T-helper 17 cell (primary cell): ENCODE measurements at regions not wholly inside any gene's neighbourhood (a gene's known extent, or its start where the extent isn't known, plus 50 kb on each side); places are given as distances from the start of the nearest gene placed in this dataset.

ENCODE experiments used
- ATAC-seq: fragments of 150-1000 bp; cut with Tn5 transposase; 2 replicates; pipeline ENCODE4 v1.10.0; 2021; ENCODE audit warnings: mild to moderate bottlenecking, moderate library complexity
- DNase-seq, 3 donors: peaks; one replicate each; pipeline versions ENCODE4 v3.0.0 to v3.0.0-alpha.2; 2020 to 2021
- H3K9me3 ChIP-seq: one replicate; pipeline ENCODE4 v1.7.0; 2013; ENCODE audit warnings: low read length, mild to moderate bottlenecking; ENCODE audit not compliant: control insufficient read depth, poor library complexity, severe bottlenecking
- H3K27ac Mint-ChIP-seq: one replicate; pipeline ENCODE4 v1.8.0; 2022; ENCODE audit warnings: mild to moderate bottlenecking, moderate library complexity, mixed read lengths
- H3K27me3 Mint-ChIP-seq: one replicate; pipeline ENCODE4 v1.8.0; 2022; ENCODE audit warnings: mixed read lengths
- H3K36me3 Mint-ChIP-seq: one replicate; pipeline ENCODE4 v1.8.0; 2022; ENCODE audit warnings: low read depth, mixed read lengths
- H3K4me1 Mint-ChIP-seq: one replicate; pipeline ENCODE4 v1.8.0; 2022; ENCODE audit warnings: mild to moderate bottlenecking, mixed read lengths
- H3K4me3 Mint-ChIP-seq: one replicate; pipeline ENCODE4 v1.8.0; 2022; ENCODE audit warnings: mild to moderate bottlenecking, moderate library complexity, mixed read lengths

- no peaks in the 10 kb centered on the region for H3K4me1 Mint-ChIP-seq
- H3K27me3 Mint-ChIP-seq = no peaks in the 10 kb centered on the region
- DNase-seq = no peak
- H3K4me3 Mint-ChIP-seq = no peak overlapping the region
- H3K27ac Mint-ChIP-seq = no peak overlapping the region
- no peaks in the 10 kb centered on the region for H3K9me3 ChIP-seq
- no peaks in the 10 kb centered on the region for H3K36me3 Mint-ChIP-seq
- ATAC-seq = no peak
Observed at GRCh38 chr12:87930033-87930432, 99.2 kb downstream of the C12orf50 start.

DNA sequence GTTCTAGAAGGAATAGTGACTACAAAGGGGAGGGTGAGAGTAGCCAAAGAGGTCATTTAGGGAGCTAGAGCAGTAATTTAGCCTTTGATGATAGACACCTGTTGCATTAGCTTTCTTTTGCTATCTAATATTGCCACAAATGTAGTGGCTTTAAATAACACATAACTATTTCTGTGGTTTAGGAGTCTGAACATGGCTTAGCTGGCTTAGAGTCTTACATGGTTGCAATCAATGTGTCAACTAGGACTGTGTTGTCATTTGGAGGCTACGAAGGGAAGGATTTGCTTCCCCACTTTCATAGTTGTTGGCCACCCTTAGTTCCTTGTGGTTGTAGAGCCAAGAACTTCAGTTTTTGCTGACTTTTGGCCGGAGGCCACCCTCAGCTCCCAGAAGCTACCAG lies 99.9 kb downstream of the C12orf50 start:
- Mint-ChIP-seq H3K27me3 (no peaks in the 10 kb centered on the region), H3K4me3 (no peak overlapping the region), H3K36me3 (no peaks in the 10 kb centered on the region), H3K4me1 (no peaks in the 10 kb centered on the region), H3K27ac (no peak overlapping the region)
- ATAC-seq (no peak), DNase-seq (no peak)
- H3K9me3 ChIP-seq = no peaks in the 10 kb centered on the region

GRCh38 chr12:87928031-87928430 lies 101.2 kb downstream of the C12orf50 start:
- no peak for ATAC-seq
- no peaks in the 10 kb centered on the region for H3K4me1 Mint-ChIP-seq
- H3K27ac Mint-ChIP-seq = no peak overlapping the region
- H3K27me3 Mint-ChIP-seq = no peaks in the 10 kb centered on the region
- H3K36me3 Mint-ChIP-seq = no peaks in the 10 kb centered on the region
- no peak overlapping the region for H3K4me3 Mint-ChIP-seq
- no peaks in the 10 kb centered on the region for H3K9me3 ChIP-seq
- DNase-seq = no peak

DNA sequence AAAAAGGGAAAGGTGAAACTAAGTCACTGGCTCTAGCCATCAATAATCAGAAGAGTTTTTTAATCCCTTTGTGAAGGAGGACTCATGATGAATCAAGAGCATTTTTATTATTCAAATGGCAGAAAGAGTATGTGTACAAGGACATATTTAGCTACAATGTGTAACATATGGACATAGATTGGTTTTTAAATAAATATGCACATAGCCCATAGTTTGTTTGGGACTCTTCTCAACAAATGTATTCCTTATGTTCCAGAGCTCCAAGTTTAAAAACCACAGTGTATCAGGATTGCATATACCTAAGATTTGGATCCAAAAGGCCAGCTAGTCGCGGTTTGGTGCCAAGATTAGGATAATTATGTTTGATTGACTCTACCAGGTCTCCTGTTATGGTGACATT lies 104.2 kb downstream of the C12orf50 start:
- no peaks in the 10 kb centered on the region for H3K27me3 Mint-ChIP-seq
- H3K4me3 Mint-ChIP-seq = no peak overlapping the region
- ATAC-seq (no peak), DNase-seq (no peak)
- no peaks in the 10 kb centered on the region for H3K9me3 ChIP-seq
- H3K4me1 Mint-ChIP-seq = no peaks in the 10 kb centered on the region
- no peak overlapping the region for H3K27ac Mint-ChIP-seq
- no peaks in the 10 kb centered on the region for H3K36me3 Mint-ChIP-seq

GRCh38 chr12:87924149-87924548 lies 105.1 kb downstream of the C12orf50 start:
- Mint-ChIP-seq H3K4me3 (no peak overlapping the region), H3K27me3 (no peaks in the 10 kb centered on the region), H3K36me3 (no peaks in the 10 kb centered on the region), H3K4me1 (no peaks in the 10 kb centered on the region), H3K27ac (no peak overlapping the region)
- no peaks in the 10 kb centered on the region for H3K9me3 ChIP-seq
- no peak for DNase-seq
- no peak for ATAC-seq

- H3K9me3 ChIP-seq = no peaks in the 10 kb centered on the region
- no peak overlapping the region for H3K27ac Mint-ChIP-seq
- no peaks in the 10 kb centered on the region for H3K4me1 Mint-ChIP-seq
- DNase-seq (no peak), ATAC-seq (no peak)
- no peaks in the 10 kb centered on the region for H3K36me3 Mint-ChIP-seq
- no peaks in the 10 kb centered on the region for H3K27me3 Mint-ChIP-seq
- no peak overlapping the region for H3K4me3 Mint-ChIP-seq
Observed at GRCh38 chr12:87923361-87923760, 105.8 kb downstream of the C12orf50 start.

DNA sequence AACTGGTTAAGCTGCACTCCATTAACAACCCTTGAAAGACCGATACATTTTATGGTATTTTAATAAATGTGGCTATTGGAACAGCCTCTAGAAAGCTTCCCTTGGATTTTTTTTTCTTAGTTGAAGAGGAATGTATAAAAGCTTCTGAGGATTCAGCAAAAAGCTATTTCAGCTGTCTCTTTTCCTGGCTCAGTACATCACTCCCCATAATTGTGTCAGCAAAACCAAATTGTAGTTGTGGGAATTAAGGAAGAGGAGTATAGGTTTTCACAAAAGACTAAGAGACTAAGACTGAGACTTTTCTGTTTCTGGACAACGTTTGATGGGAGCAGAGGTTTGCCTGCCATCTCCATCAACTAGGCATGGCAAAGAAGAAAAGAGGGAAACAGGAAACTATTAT lies 106.5 kb downstream of the C12orf50 start:
- H3K27ac Mint-ChIP-seq = no peak overlapping the region
- H3K4me3 Mint-ChIP-seq = no peak overlapping the region
- no peak for DNase-seq
- no peaks in the 10 kb centered on the region for H3K36me3 Mint-ChIP-seq
- no peak for ATAC-seq
- no peaks in the 10 kb centered on the region for H3K4me1 Mint-ChIP-seq
- H3K9me3 ChIP-seq = no peaks in the 10 kb centered on the region
- no peaks in the 10 kb centered on the region for H3K27me3 Mint-ChIP-seq

DNA sequence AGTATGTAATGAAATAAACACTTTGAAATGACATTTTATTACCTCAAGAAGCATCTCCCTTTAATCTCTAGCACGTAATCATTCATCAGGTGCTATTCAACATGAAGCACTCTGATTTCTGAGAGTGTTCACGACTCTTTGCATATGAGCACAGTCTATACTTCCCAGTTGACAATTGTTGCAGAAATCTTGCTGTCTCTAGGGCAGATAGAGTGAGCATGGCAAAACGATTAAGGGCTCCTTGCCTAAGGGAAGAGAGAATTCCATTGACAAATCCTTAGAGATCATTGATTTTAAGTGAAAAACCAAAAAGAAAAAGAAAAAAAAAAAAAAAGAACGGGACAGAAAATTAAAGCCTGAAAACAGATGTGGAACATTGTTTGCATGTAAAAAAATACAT lies 107.6 kb downstream of the C12orf50 start:
- H3K9me3 ChIP-seq = no peaks in the 10 kb centered on the region
- Mint-ChIP-seq H3K4me3 (no peak overlapping the region), H3K4me1 (no peaks in the 10 kb centered on the region), H3K27ac (no peak overlapping the region), H3K36me3 (no peaks in the 10 kb centered on the region), H3K27me3 (no peaks in the 10 kb centered on the region)
- ATAC-seq (no peak), DNase-seq (no peak)

DNA sequence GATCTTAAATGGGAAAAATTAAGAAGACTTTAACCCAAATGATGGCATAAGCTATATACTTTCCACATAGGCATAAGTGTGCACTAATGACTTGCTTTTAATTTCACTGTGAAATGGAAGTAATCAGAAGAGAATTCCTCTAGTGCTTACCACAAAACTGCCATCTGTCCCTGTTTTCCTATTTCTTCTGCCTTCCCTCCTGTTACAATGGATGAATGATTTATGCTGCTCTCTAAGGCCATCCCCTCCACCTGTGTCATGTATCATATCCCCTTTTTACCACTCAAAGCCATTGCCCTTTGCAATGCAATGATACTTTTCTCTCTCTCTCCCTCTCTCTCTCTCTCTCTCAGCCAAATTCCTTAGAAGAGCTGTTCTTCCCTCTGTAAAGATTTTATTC lies 109.1 kb downstream of the C12orf50 start:
- no peaks in the 10 kb centered on the region for H3K4me1 Mint-ChIP-seq
- H3K4me3 Mint-ChIP-seq = no peak overlapping the region
- no peaks in the 10 kb centered on the region for H3K36me3 Mint-ChIP-seq

GRCh38 chr12:87901457-87901856 lies 127.7 kb downstream of the C12orf50 start:
- ATAC-seq = no peak

More for the DNA sequence above, 109.1 kb downstream of the C12orf50 start:
- no peaks in the 10 kb centered on the region for H3K9me3 ChIP-seq
- no peak for DNase-seq
- no peak overlapping the region for H3K27ac Mint-ChIP-seq
- no peak for ATAC-seq
- H3K27me3 Mint-ChIP-seq = no peaks in the 10 kb centered on the region

DNA sequence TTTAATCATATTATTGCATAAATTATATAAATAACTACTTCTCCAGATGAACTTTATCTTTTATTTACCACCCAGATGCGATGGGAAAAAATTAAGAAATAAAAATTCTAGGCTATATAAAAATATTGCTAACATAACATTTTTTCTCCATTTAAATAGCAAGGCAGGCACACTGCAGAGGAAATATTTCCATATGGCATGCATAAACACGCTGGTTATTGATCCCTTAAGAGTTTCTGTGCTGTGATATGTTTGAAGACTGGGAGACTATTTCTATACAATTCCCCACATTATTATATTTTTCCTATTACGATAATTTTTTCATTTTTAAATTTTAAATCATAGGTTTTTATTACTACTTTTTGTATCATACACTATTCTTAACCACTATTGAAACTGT lies 131.5 kb downstream of the C12orf50 start:
- H3K36me3 Mint-ChIP-seq = no peaks in the 10 kb centered on the region
- no peak overlapping the region for H3K4me3 Mint-ChIP-seq
- no peak for DNase-seq
- H3K27me3 Mint-ChIP-seq = no peaks in the 10 kb centered on the region
- no peaks in the 10 kb centered on the region for H3K9me3 ChIP-seq
- no peak for ATAC-seq
- H3K27ac Mint-ChIP-seq = no peak overlapping the region
- no peaks in the 10 kb centered on the region for H3K4me1 Mint-ChIP-seq

More at GRCh38 chr12:87901457-87901856, 127.7 kb downstream of the C12orf50 start:
- no peak overlapping the region for H3K4me3 Mint-ChIP-seq
- no peaks in the 10 kb centered on the region for H3K27me3 Mint-ChIP-seq
- no peaks in the 10 kb centered on the region for H3K4me1 Mint-ChIP-seq
- H3K9me3 ChIP-seq = no peaks in the 10 kb centered on the region
- no peak for DNase-seq
- no peaks in the 10 kb centered on the region for H3K36me3 Mint-ChIP-seq
- no peak overlapping the region for H3K27ac Mint-ChIP-seq

- Mint-ChIP-seq H3K36me3 (no peaks in the 10 kb centered on the region), H3K4me3 (no peak overlapping the region), H3K27ac (no peak overlapping the region), H3K27me3 (no peaks in the 10 kb centered on the region), H3K4me1 (no peaks in the 10 kb centered on the region)
- no peak for DNase-seq
- ATAC-seq = no peak
- no peaks in the 10 kb centered on the region for H3K9me3 ChIP-seq
Observed at GRCh38 chr12:87883806-87884205, 145.4 kb downstream of the C12orf50 start.

DNA sequence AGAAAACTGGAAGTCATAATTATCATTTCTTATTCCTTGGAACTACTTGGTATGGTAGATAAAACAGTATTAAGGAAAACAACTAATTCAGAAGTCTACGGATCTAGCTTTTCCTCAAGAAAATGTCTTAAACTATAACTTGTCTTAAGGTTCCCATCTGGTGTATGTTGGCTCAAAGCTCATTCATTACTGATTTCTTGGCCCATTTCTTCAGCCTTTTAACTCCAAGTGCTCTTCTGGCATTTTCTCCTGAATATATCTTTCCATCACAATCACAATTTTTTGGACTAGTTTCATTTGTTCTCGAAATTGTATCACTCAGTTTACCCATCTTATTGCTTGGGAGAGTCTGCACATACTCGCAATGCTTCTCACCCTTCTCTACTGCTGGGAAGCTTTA lies 150.1 kb downstream of the C12orf50 start:
- no peak overlapping the region for H3K27ac Mint-ChIP-seq
- no peaks in the 10 kb centered on the region for H3K9me3 ChIP-seq
- DNase-seq (no peak), ATAC-seq (no peak)
- no peaks in the 10 kb centered on the region for H3K27me3 Mint-ChIP-seq
- no peak overlapping the region for H3K4me3 Mint-ChIP-seq
- no peaks in the 10 kb centered on the region for H3K4me1 Mint-ChIP-seq
- no peaks in the 10 kb centered on the region for H3K36me3 Mint-ChIP-seq

DNA sequence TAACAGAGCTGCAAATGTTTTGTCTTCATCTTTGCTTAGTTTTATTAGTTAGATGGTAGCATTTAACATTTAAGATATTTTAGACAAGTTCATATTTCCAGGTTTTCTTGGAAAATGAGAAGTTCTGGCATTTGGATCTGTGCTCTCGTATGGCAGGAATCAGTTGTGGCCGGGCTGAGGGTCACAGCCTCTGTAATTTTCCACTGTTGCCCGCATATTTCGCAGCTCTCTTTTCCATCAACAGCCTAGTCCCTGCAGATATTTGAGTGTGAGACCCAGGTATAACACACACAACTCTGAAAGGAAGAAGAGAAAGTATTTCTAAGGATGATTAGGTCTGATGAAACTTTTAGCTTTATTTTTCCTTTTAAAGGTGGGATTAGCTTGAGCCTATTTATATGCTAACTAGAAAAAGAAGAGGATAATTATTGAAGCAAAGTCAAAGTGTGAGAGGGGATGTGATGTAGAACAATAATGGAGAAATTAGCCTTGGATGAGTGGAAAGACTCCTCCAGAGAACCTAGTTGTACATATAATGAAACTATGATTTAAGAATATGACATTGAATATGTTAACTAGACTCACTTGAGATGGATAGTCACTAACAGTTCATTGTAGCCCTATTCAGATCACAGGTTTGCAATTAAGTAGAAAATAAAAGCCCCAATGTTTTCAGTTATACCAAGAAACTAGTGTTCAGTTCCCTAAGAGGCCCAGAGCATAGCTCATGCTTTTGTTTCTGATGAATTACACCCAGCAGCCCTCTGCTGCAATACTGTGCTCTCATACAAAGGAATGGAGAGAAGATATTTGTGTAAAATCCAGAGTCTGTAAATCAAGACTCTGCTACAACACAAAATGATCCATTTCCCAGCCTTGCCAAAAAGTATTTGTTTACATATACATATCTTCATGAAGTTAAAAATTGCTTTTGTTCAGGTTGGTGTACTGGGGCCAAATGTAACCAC lies 158.4 kb downstream of the C12orf50 start:
- no peaks in the 10 kb centered on the region for H3K9me3 ChIP-seq
- Mint-ChIP-seq H3K4me1 (no peaks in the 10 kb centered on the region), H3K27ac (no peak overlapping the region), H3K27me3 (peaks cover 7% of the 10 kb centered on the region), H3K36me3 (no peaks in the 10 kb centered on the region), H3K4me3 (no peak overlapping the region)
- no peak for DNase-seq
- no peak for ATAC-seq
